Ascending aorta (tissue), 2 donors: ENCODE measurements at regions not wholly inside any gene's neighbourhood (a gene's known extent, or its start where the extent isn't known, plus 50 kb on each side); places are given as distances from the start of the nearest gene placed in this dataset.

Experiments
- DNase-seq, 2 donors: peaks; one replicate each; pipeline ENCODE4 v3.0.0-alpha.2; 2019; ENCODE audit warnings: low spot score in 2 of 2
- H3K27ac ChIP-seq, 2 donors: fragments of 200-600 bp; sonication (generic); one replicate each; pipeline ENCODE4 v1.5.1; 2016 to 2017; ENCODE audit warnings: mild to moderate bottlenecking in 1 of 2
- H3K27me3 ChIP-seq: fragments of 200-600 bp; sonication (generic); one replicate; pipeline ENCODE4 v1.5.1; 2017
- H3K36me3 ChIP-seq, 2 donors: fragments of 200-600 bp; sonication (generic); one replicate each; pipeline ENCODE4 v1.5.1; 2016
- H3K4me1 ChIP-seq, 2 donors: fragments of 200-600 bp; sonication (generic); one replicate each; pipeline ENCODE4 v1.5.1; 2016 to 2017; ENCODE audit warnings: mild to moderate bottlenecking in 1 of 2
- H3K4me3 ChIP-seq, 2 donors: fragments of 200-600 bp; sonication (generic); one replicate each; pipeline ENCODE4 v1.5.1; 2016 to 2017; ENCODE audit warnings: mild to moderate bottlenecking in 1 of 2
- H3K9me3 ChIP-seq, 2 donors: fragments of 200-600 bp; sonication (generic); one replicate each; pipeline ENCODE4 v1.5.1; 2016
- CTCF ChIP-seq, 3 experiments: fragments of 200-600 bp in 2 of 3; fragments of 450-650 bp in 1 of 3; sonication (generic) in 2 of 3; IDR thresholded peaks; one replicate each; pipeline ENCODE4 v1.5.1; 2016 to 2019; ENCODE audit warnings: antibody characterized with exemption in 3 of 3, mild to moderate bottlenecking in 1 of 3, moderate library complexity in 1 of 3
- intact Hi-C: fragments of 100-400 bp; cut with DNase I; formaldehyde crosslinking; loops from one replicate; pipeline ENCODE4 v1.15.1; 2023

DNA sequence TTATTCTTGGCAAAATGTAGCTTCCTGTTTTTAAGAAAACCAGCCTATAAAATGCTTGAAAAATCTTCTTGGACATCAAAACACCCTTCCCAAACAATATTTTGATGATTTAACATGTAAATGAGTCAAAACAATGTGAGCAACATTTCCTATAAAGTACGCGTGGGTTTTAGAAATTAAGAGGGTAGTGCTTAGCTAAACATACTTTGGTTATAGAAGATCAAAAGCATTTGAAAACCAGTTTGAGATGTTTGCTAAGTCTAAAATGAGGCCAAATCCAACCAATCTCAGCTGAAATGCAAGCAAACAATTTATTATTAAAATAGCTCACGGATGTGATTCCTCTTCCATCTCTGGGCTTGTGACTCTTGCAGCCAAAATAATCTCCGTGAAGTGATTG lies 350.4 kb downstream of the TGFB2 start:
- H3K9me3 ChIP-seq = no peaks in the 10 kb centered on the region
- H3K27ac ChIP-seq = no peak overlapping the region
- intact Hi-C loops = no loop called here
- no peaks in the 10 kb centered on the region for H3K27me3 ChIP-seq
- no peaks in the 10 kb centered on the region for H3K36me3 ChIP-seq
- no peak for TF ChIP-seq CTCF (IDR thresholded peaks at IDR 0.05)
- peaks cover 0 to 3% of the 10 kb centered on the region in 2 donors for H3K4me1 ChIP-seq
- no peak for DNase-seq
- no peak overlapping the region for H3K4me3 ChIP-seq

DNA sequence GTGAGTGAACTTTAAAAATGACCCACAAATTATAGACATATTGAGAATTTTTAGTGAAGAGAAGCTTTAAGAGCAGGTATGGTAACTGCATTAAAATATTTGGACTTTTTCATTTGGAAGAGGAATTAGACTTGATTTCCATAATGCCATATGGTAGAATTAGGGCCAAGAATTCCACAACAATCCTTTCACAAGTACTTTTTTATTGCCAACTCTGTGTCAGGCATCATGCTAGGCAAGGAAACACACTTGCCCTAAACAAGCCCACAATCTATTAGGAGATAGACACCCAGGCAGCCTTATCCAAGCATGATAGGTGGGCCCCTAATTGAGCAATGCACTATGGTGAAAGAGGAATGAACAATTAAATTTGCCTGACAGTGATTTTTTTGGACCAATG lies 353.0 kb downstream of the TGFB2 start:
- intact Hi-C loops = no loop called here
- no peak overlapping the region for H3K27ac ChIP-seq
- H3K36me3 ChIP-seq = no peaks in the 10 kb centered on the region
- H3K9me3 ChIP-seq = no peaks in the 10 kb centered on the region
- H3K4me1 ChIP-seq = peaks cover 0 to 3% of the 10 kb centered on the region in 2 donors
- no peak for TF ChIP-seq CTCF (IDR thresholded peaks at IDR 0.05)
- no peaks in the 10 kb centered on the region for H3K27me3 ChIP-seq
- DNase-seq = no peak
- no peak overlapping the region for H3K4me3 ChIP-seq

- Histone ChIP-seq H3K27me3 (no peaks in the 10 kb centered on the region), H3K9me3 (no peaks in the 10 kb centered on the region), H3K27ac (no peak overlapping the region), H3K36me3 (no peaks in the 10 kb centered on the region), H3K4me3 (no peak overlapping the region), H3K4me1 (no peaks in the 10 kb centered on the region)
- intact Hi-C loops = no loop called here
- TF ChIP-seq CTCF (IDR thresholded peaks at IDR 0.05) = no peak
- DNase-seq = no peak
Measured at GRCh38 chr1:218699421-218699820, 354.3 kb downstream of the TGFB2 start.

- intact Hi-C loops = no loop called here
- no peak for TF ChIP-seq CTCF (IDR thresholded peaks at IDR 0.05)
- H3K4me1 ChIP-seq = no peaks in the 10 kb centered on the region
- no peak overlapping the region for H3K4me3 ChIP-seq
- no peak overlapping the region for H3K27ac ChIP-seq
- H3K9me3 ChIP-seq = no peaks in the 10 kb centered on the region
- H3K36me3 ChIP-seq = no peaks in the 10 kb centered on the region
- H3K27me3 ChIP-seq = no peaks in the 10 kb centered on the region
- DNase-seq = no peak
Measured at GRCh38 chr1:218699865-218700264, 354.7 kb downstream of the TGFB2 start.

DNA sequence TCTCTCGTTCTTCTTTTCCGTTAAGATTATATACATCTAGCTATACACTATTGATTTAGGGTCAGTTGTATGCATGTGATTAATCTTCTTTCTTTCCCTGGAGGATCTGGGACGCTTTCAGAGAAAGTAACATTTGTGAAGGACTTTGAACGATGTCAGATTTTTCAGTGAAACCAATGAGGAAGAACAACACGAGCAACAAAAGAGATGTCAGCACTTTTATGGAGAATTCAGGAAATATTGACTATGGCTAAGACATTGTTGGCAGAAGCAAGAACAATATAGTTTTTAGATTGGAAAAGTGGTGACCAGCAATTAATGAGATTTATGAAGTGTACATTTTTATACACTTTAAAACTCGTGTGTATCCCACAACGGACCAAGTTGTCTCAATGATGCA lies 355.5 kb downstream of the TGFB2 start:
- H3K27me3 ChIP-seq = no peaks in the 10 kb centered on the region
- H3K9me3 ChIP-seq = no peaks in the 10 kb centered on the region
- H3K4me3 ChIP-seq = no peak overlapping the region
- no peak for DNase-seq
- no peak for TF ChIP-seq CTCF (IDR thresholded peaks at IDR 0.05)
- no peak overlapping the region for H3K27ac ChIP-seq
- no peaks in the 10 kb centered on the region for H3K36me3 ChIP-seq
- no peaks in the 10 kb centered on the region for H3K4me1 ChIP-seq
- intact Hi-C loops = no loop called here

DNA sequence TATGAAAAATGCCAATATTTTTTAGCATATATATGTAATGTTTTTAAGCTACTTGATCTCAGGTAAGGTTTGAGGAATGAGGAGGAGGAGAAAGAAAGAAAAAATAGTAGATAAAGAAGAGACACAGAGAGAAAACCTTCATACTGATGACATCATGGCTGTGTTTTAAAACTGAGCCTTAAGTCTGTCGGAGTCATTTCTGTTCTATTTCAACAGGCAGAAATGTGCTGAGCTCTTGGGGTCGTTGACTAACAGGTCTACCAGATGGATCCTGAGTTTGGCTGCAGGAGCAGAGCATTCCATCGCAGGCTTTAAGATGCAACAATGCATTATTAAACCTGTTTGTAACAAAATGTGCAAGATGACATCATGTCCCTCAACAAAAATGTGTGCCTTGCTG lies 356.0 kb downstream of the TGFB2 start:
- intact Hi-C loops = no loop called here
- no peak for TF ChIP-seq CTCF (IDR thresholded peaks at IDR 0.05)

More for the DNA sequence above, 356.0 kb downstream of the TGFB2 start:
- H3K4me3 ChIP-seq = no peak overlapping the region
- no peaks in the 10 kb centered on the region for H3K4me1 ChIP-seq
- no peaks in the 10 kb centered on the region for H3K27me3 ChIP-seq
- no peaks in the 10 kb centered on the region for H3K9me3 ChIP-seq
- no peak for DNase-seq
- no peaks in the 10 kb centered on the region for H3K36me3 ChIP-seq
- H3K27ac ChIP-seq = no peak overlapping the region
